Ishikawa (cell line): ENCODE measurements at regions not wholly inside any gene's neighbourhood (a gene's known extent, or its start where the extent isn't known, plus 50 kb on each side); places are given as distances from the start of the nearest gene placed in this dataset.

ENCODE experiments used
- CEBPB ChIP-seq: IDR thresholded peaks from 2 replicates; pipeline ENCODE4 v1.6.1; 2012
- CREB1 ChIP-seq: IDR thresholded peaks from 2 replicates; pipeline ENCODE4 v1.6.1; 2012; ENCODE audit warnings: low read depth
- EGR1 ChIP-seq: IDR thresholded peaks from 2 replicates; pipeline ENCODE4 v1.6.1; 2012
- EP300 ChIP-seq: IDR thresholded peaks from 2 replicates; pipeline ENCODE4 v1.6.1; 2012; ENCODE audit warnings: borderline replicate concordance
- FOXM1 ChIP-seq: IDR thresholded peaks from 2 replicates; pipeline ENCODE4 v1.6.1; 2012; ENCODE audit warnings: low read depth, borderline replicate concordance
- MAX ChIP-seq: IDR thresholded peaks from 2 replicates; pipeline ENCODE4 v1.6.1; 2012
- NFIC ChIP-seq: IDR thresholded peaks from 2 replicates; pipeline ENCODE4 v1.6.1; 2012
- RAD21 ChIP-seq: IDR thresholded peaks from 2 replicates; pipeline ENCODE4 v1.6.1; 2012; ENCODE audit warnings: low read depth
- TAF1 ChIP-seq: IDR thresholded peaks from 2 replicates; pipeline ENCODE4 v1.6.1; 2012; ENCODE audit warnings: low read depth, mild to moderate bottlenecking
- TCF12 ChIP-seq: IDR thresholded peaks from 2 replicates; pipeline ENCODE4 v1.6.1; 2012; ENCODE audit warnings: low read depth
- TEAD4 ChIP-seq: IDR thresholded peaks from 2 replicates; pipeline ENCODE4 v1.6.1; 2012
- USF1 ChIP-seq: IDR thresholded peaks from 2 replicates; pipeline ENCODE4 v1.6.1; 2012
- YY1 ChIP-seq: IDR thresholded peaks from 2 replicates; pipeline ENCODE4 v1.6.1; 2012; ENCODE audit warnings: low read depth
- ZBTB7A ChIP-seq: IDR thresholded peaks from 2 replicates; pipeline ENCODE4 v1.6.1; 2012; ENCODE audit warnings: low read depth
- TF ChIP-seq, protein P1 (sequence below): IDR thresholded peaks from 2 replicates; pipeline ENCODE4 v1.6.1; 2012; ENCODE audit warnings: low read depth, mild to moderate bottlenecking

DNA sequence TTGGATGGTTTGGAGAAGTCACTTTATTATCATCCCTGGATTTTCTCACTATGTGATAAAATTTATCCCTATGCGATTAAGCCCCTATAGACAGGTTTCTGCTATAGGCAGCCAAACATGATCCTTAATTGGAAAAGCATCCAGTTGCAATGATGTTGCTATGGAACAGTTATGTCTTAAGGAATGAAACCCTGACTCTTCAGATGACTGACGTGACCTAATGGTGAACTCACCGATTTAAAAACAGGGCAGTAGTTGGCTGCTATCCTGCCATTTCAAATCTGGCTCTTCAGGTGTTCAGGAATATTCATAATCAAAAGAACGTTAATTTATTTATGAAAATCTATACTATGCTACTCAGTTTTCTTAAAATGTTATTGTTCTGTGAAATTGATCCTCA lies 106.8 kb upstream of the ROBO1 start:
- TF ChIP-seq FOXM1 (no peak), USF1 (no peak), CREB1 (no peak), TEAD4 (no peak), RAD21 (no peak), ZBTB7A (no peak), NFIC (no peak), MAX (no peak), CEBPB (no peak), TAF1 (no peak), YY1 (no peak), TCF12 (no peak), EP300 (no peak), EGR1 (no peak)
- TF ChIP-seq, protein P1, sequence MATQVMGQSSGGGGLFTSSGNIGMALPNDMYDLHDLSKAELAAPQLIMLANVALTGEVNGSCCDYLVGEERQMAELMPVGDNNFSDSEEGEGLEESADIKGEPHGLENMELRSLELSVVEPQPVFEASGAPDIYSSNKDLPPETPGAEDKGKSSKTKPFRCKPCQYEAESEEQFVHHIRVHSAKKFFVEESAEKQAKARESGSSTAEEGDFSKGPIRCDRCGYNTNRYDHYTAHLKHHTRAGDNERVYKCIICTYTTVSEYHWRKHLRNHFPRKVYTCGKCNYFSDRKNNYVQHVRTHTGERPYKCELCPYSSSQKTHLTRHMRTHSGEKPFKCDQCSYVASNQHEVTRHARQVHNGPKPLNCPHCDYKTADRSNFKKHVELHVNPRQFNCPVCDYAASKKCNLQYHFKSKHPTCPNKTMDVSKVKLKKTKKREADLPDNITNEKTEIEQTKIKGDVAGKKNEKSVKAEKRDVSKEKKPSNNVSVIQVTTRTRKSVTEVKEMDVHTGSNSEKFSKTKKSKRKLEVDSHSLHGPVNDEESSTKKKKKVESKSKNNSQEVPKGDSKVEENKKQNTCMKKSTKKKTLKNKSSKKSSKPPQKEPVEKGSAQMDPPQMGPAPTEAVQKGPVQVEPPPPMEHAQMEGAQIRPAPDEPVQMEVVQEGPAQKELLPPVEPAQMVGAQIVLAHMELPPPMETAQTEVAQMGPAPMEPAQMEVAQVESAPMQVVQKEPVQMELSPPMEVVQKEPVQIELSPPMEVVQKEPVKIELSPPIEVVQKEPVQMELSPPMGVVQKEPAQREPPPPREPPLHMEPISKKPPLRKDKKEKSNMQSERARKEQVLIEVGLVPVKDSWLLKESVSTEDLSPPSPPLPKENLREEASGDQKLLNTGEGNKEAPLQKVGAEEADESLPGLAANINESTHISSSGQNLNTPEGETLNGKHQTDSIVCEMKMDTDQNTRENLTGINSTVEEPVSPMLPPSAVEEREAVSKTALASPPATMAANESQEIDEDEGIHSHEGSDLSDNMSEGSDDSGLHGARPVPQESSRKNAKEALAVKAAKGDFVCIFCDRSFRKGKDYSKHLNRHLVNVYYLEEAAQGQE, result no peak

- no peak for TF ChIP-seq NFIC
- TF ChIP-seq RAD21, result no peak
- no peak for TF ChIP-seq TEAD4
- no peak for TF ChIP-seq TAF1
- no peak for TF ChIP-seq MAX
- no peak for TF ChIP-seq EGR1
- TF ChIP-seq EP300, result no peak
- TF ChIP-seq YY1, result no peak
- no peak for TF ChIP-seq ZBTB7A
- TF ChIP-seq, protein P1, result no peak
- TF ChIP-seq TCF12, result no peak
- TF ChIP-seq USF1, result no peak
- no peak for TF ChIP-seq CREB1
- no peak for TF ChIP-seq CEBPB
- no peak for TF ChIP-seq FOXM1
These were observed 104.7 kb upstream of the ROBO1 start for GRCh38 chr3:79872483-79872882.

DNA sequence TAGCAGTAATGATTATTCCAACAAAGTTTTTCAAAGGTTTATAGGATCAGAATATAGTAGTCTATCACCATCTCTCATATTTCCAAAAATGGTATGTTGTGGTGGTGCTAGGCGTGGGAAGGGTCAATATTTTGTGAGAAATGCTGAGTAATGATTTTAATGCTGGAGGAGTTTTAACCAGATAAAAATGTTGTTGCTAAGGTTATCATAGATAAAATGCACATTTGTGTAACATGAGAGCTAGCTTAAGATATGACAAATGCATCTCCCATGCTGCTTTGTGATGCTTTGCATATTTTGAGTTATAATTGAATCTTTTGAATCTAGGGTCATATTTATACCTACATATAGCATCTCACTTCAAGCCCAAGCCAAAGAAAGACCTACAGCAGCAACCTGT lies 103.9 kb upstream of the ROBO1 start:
- TF ChIP-seq, protein P1, result no peak
- TF ChIP-seq CEBPB (no peak), TAF1 (no peak), CREB1 (no peak), RAD21 (no peak), MAX (no peak), TCF12 (no peak), EP300 (no peak), ZBTB7A (no peak), FOXM1 (no peak), USF1 (no peak), NFIC (no peak), EGR1 (no peak), TEAD4 (no peak), YY1 (no peak)

DNA sequence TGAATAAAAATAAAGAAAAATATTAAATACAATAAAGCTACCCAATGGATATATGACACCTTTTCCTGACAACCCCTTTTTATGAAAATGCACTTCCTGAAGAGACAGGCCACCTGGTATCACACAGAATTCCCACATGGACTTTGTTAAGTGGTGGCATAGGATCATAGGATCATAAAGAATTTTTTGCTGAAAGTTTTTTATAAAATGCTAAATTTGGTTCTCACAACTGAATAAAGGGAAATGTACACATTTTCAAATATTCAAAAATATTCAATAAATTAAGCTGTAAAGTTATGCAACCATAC lies 102.5 kb upstream of the ROBO1 start:
- TF ChIP-seq EP300, result no peak
- TF ChIP-seq YY1, result no peak
- no peak for TF ChIP-seq RAD21
- no peak for TF ChIP-seq ZBTB7A
- TF ChIP-seq, protein P1, result no peak
- TF ChIP-seq MAX, result no peak
- TF ChIP-seq FOXM1, result no peak
- no peak for TF ChIP-seq CEBPB
- TF ChIP-seq USF1, result no peak
- no peak for TF ChIP-seq NFIC
- no peak for TF ChIP-seq TAF1
- TF ChIP-seq TEAD4, result no peak
- no peak for TF ChIP-seq CREB1
- TF ChIP-seq TCF12, result no peak
- TF ChIP-seq EGR1, result no peak
